HG02973 (cell line): ENCODE measurements at regions not wholly inside any gene's neighbourhood (a gene's known extent, or its start where the extent isn't known, plus 50 kb on each side); places are given as distances from the start of the nearest gene placed in this dataset.

Source experiments
- ATAC-seq: cut with Tn5 transposase; IDR thresholded peaks from one replicate; pipeline ENCODE4 v1.9.1; 2021; ENCODE audit warnings: moderate library complexity; ENCODE audit not compliant: unreplicated experiment

GRCh38 chr2:150110548-150110947 lies 376.9 kb downstream of the RND3 start:
- no peak for ATAC-seq

DNA sequence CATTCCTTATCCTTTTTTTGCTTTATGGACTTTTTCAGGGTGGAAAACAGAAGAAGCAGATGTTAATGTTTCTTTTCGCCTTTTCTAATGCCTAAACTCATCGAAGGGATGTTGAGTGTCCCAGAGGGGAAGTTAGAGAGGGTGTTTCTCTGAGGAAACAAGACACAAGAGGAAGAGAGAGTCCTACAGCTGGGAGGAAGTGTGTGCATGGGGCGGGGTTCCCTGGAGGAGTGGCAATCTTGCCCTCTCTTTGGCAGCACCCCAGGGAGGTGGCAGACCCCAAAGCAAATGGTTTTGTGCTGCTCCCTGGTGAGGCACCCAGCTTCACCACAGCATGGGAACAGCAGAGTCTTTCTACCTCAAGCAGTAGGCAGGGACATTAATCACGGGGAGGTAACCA lies 377.6 kb downstream of the RND3 start:
- ATAC-seq = no peak

GRCh38 chr2:150109028-150109427 lies 378.4 kb downstream of the RND3 start:
- no peak for ATAC-seq

DNA sequence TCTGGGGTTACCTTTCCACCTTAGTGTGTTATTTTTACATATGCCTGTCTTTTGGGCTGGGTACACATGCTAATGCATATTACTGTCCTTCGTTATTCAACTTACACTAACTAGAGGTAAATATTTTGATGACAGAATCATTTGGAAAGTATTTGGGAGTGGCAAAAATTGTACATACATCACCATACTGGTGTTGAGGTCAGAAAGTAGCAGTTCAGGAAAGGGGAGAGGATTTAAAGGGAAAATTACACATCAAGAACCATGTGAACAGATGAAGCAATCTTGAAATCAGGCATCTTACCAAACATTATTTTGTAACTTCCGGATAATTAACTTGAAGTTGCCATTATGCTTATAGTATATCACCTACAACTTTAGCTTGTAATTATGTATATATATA lies 379.7 kb downstream of the RND3 start:
- no peak for ATAC-seq

DNA sequence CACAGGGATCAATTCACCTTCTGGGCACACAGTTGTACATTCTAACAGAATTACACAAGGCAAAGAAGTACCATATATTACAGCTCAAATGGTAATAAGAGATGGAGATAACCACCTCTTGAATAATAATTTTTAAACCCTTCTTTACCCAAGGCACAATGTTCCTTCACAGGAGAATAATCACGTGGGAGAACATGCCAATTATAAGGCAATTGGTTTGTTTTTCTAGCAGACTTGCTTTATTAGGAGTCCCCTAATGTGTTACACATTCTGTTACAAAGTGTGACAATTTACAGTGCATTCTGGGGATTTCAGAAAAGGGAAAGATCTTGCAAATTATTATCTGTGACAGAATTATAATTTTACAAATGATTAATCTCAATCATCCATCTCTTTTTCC lies 380.3 kb downstream of the RND3 start:
- no peak for ATAC-seq

DNA sequence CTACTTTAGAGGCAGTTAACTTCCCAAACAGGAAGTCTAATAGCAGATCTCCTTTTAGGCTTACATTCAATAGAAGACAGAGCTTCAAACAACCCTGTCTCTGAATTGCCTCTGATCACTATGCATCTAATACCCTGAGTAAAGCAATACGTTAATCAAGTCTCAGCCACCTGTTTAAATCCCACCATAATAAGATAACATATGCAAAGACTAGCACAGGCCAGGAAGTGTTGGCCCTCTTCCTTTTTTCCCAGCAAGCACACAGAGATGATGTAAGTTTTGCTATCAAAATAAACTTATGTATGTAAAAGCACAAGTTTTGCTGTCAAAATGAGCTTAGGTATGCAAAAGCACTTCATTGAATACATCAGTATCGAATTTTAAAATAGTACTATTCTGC lies 385.5 kb downstream of the RND3 start:
- no peak for ATAC-seq

DNA sequence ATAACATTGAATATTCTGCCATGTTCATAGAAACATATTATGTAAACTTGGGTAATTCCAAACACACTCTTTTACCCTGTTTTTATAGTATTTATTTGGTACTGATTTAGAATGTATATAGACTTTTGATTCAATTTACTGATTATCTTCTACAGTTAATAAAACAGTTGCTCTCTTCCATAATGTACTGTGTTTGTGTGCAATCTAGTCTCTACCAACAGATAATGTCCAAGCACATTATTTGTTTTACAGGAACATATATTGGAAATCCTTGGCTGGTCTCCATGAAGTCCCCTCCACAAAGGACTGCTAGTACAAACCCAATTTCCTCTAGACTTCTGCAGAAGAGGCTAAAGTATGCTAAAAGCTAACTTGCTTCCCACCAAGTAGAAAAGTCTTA lies 386.6 kb downstream of the RND3 start:
- no peak for ATAC-seq

DNA sequence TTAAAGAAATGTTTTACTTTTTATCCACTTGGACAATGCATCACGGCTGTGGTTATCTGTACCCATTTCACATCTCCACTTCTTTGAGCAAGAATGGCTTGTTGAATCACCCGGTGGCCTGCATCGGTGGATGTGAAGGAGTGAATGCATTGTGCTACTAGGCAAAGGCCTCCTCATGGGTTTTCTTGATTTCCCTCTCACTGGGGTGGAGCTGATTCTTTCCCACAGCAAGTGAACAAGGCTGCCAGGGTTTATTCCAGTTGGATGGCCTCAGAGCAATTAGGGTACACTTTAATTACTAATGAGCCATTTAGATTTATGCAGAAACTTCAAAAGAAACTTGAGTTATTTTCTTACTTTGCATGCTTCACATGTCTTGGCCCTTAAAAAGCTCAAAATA lies 387.1 kb downstream of the RND3 start:
- no peak for ATAC-seq

DNA sequence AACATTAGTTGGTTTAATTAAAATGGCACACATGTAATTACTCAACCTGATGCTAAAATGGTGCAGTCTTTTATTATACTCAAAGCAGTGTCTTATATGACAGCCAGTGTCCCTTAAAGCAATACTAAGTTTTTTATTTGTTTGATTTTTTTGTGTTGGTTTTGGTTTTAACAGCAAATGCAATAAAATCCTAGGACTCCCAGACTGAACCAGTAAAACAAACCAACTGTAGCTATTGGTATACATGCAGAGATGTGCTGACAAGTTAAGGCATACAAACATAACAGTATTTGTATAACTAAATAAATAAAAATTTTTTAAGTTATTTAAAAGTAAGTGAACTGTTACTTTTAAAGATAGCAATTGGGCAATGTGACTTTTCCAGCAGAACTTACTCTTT lies 387.7 kb downstream of the RND3 start:
- no peak for ATAC-seq

- ATAC-seq = no peak
These were observed 389.5 kb downstream of the RND3 start for GRCh38 chr2:150097901-150098531.

DNA sequence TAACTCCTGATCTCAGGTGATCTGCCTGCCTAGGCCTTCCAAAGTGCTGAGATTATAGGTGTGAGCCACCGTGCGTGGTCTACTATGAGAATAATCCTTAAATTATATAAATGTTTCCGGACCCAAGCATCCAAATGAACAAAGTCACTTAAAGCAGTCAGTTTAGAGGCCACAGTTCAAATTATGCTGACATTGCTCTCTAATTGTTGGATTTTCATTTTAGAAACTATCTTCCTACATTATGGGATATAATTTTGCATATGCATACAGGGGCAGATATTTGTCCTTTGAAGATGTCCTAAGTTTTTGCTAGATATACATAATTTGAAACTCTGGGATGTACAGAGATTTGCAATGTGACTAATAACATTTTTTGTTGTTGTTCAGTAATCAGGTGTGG lies 390.1 kb downstream of the RND3 start:
- ATAC-seq = no peak

DNA sequence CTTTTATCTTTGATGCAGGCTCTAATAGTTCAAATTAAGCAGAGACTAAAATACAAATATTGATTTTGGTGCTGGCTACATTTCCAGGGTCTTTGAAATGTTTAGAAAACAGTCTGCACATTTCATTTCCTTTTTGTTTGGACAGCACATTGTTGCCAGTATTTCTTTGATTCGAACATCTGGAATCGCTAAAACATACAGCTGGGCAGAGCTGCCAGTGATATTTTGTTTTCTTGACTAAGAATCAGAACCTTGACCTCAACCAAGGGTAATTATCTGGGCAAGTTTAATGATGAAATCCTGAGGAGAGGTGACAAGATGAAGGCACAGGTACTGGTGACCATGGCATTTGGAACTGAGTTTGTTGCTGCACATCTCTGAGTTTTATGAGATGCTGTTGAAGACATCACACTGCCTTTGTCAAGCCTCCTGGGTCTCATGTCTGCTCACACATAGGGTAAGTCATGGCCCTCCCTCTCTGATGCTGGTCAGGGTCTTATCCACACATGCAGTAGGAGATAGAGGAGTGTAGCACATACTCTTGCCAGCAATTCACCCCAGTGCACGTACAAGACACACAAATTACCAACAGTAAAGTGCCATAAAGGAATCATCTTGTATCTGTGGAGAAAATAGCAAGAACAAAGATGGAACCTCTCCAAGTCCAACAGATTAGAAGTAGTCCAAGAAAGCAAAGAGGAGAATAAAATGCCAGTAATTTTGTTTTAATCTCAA lies 391.9 kb downstream of the RND3 start:
- no peak for ATAC-seq

DNA sequence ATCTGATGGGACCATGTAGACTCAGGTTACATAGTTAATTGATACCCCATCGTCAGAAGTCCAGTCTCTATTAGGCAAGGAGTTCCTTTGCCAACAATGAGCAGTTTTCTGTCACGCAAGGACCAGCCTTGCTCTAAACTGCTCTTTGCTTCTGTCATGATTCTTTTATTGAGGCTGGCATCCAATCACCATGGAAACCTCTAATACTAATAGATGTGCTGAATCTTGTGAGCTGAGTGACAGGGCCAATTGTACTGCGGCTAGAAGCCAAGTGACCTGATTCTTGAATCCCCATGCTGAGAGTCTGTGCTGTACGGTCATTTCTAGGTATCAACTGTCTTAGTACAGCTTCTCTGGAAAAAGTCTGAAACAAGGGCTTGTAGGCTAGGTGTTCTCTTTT lies 395.6 kb downstream of the RND3 start:
- ATAC-seq = no peak

DNA sequence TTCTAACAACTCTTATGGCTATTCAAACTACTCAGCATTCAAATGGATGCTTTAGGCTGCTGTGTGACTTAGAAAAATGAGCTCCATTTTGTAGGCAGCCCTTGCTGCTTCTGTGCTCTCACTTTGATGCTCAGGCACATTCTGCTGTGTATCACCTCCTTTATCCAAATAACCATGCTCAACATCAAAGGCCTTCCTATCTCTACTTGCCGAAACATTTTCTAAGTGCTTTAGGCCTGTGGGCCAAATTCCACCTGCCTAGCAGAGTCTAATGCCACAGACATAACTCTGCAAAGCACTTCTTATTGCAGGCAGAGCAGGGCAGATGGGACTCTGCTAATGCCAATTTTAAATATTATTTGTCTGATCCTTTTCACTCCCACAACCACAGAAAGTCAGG lies 397.4 kb downstream of the RND3 start:
- ATAC-seq = no peak

GRCh38 chr2:150088538-150088937 lies 398.9 kb downstream of the RND3 start:
- no peak for ATAC-seq

- ATAC-seq = no peak
These were observed 402.0 kb downstream of the RND3 start for GRCh38 chr2:150085478-150085877.

DNA sequence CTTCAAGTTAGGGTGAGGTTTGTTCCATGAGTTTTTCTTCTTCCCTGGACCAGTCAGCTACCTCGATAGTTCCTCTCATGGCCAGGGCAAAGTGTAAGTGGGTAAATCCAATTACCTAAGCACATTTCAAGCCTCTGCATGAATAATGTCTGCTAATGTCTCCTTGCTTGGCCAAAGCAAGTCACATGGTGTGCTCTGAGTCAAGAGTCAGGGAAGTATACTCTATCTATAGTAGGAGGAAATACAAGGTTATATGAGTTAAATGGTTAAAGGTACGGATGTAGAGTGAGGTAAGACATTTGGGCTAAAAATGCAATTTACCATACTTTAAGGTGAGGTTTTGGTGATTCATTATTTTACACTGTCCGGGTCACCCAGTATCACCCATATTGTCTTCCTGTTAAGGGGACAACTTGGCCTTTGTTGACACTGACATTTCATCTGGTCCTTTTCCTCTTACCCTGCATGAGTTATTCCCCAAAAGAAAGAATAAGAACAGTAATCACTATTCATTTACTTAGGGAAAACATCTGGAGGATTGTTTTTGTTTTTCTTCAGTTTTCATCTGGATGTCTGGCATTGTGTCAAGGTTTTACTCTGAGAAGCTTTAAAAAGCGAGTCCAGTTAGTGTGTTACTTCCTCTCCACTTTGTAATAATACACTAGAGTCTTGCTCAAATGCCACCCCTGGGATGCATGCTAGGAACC lies 405.5 kb downstream of the RND3 start:
- ATAC-seq = no peak

DNA sequence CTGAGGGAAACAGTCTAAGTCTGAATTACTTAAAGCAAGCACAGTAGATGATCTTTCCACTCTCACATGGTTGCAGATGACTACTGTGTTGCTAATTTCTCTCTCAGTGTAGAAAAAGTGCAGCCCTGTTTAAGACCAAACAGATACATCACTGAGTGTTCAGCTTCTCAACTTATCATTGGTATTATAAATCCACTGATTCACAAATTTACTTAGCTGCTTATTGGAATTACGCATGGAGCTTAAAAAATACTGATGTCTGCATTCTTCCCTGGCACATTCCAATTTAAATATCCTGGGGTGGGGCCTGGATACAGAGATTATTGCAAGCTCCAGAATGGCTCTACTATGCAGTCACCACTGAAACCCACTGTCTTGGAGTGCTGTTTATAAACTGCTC lies 411.2 kb downstream of the RND3 start:
- no peak for ATAC-seq

DNA sequence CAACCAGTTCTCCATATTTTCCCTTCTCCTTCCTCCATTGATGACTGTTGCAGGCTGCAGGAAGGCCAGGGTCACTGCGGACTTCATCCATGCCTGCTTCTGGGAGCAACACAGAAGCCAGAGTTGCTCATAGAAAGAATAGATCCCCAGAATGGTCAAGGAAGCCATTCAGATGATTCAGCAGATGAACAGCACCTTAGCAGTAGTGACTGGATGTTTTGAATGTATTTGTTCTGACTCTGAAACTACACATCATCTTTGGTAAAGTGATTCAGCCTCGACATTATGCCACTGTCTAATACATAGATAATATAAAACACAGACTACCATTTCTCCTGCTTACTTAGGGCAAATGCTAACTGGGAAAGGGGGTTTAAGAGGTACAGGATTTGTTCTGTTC lies 411.6 kb downstream of the RND3 start:
- ATAC-seq = no peak

GRCh38 chr2:150066490-150066889 lies 421.0 kb downstream of the RND3 start:
- ATAC-seq = no peak

GRCh38 chr2:150063931-150064548 lies 423.4 kb downstream of the RND3 start:
- ATAC-seq = no peak

GRCh38 chr2:150063432-150063889 lies 424.0 kb downstream of the RND3 start:
- no peak for ATAC-seq
